HCT116 (cell line): ENCODE measurements at regions not wholly inside any gene's neighbourhood (a gene's known extent, or its start where the extent isn't known, plus 50 kb on each side); places are given as distances from the start of the nearest gene placed in this dataset.

Experiments
- CEBPB ChIP-seq: IDR thresholded peaks from 2 replicates; pipeline ENCODE4 v1.6.1; 2012; ENCODE audit warnings: low read depth
- EGR1 ChIP-seq: IDR thresholded peaks from 2 replicates; pipeline ENCODE4 v1.6.1; 2012; ENCODE audit warnings: low read depth
- EZH2 ChIP-seq: fragments of 200-600 bp; sonication (generic); IDR thresholded peaks from 2 replicates; pipeline ENCODE4 v1.6.1; 2017; ENCODE audit warnings: antibody characterized with exemption, mixed run types
- EZH2phosphoT487 ChIP-seq: fragments of 200-600 bp; IDR thresholded peaks from 2 replicates; pipeline ENCODE4 v1.6.1; 2018; ENCODE audit warnings: antibody characterized with exemption, borderline replicate concordance
- MAX ChIP-seq: IDR thresholded peaks from 2 replicates; pipeline ENCODE4 v1.6.1; 2012
- POLR2AphosphoS5 ChIP-seq: IDR thresholded peaks from 2 replicates; pipeline ENCODE4 v1.6.1; 2011; ENCODE audit warnings: mild to moderate bottlenecking, low read depth, low read length, moderate library complexity
- SP1 ChIP-seq: IDR thresholded peaks from 2 replicates; pipeline ENCODE4 v1.6.1; 2012; ENCODE audit warnings: low read depth
- TF ChIP-seq, protein P1 (sequence below), 3 experiments: fragments of 200-600 bp in 1 of 3; sonication (generic) in 1 of 3; IDR thresholded peaks in 2 of 3; conservative IDR thresholded peaks in 1 of 3; 2 replicates each; pipeline ENCODE4 v1.5.1; 2012 to 2017; ENCODE audit warnings: low read depth in 2 of 3, low read length in 2 of 3, antibody characterized with exemption in 1 of 3, borderline replicate concordance in 1 of 3, control low read depth in 1 of 3, mild to moderate bottlenecking in 1 of 3, mixed read lengths in 1 of 3, mixed run types in 1 of 3, moderate library complexity in 1 of 3; ENCODE audit not compliant: insufficient read depth in 1 of 3
- TF ChIP-seq, protein P2 (sequence below): IDR thresholded peaks from 2 replicates; pipeline ENCODE4 v1.6.1; 2012; ENCODE audit warnings: low read depth
- TF ChIP-seq, protein P3 (sequence below): IDR thresholded peaks from 2 replicates; pipeline ENCODE4 v1.6.1; 2011; ENCODE audit warnings: mild to moderate bottlenecking, low read length, moderate library complexity; ENCODE audit not compliant: insufficient replicate concordance; ENCODE audit errors: extremely low read depth

DNA sequence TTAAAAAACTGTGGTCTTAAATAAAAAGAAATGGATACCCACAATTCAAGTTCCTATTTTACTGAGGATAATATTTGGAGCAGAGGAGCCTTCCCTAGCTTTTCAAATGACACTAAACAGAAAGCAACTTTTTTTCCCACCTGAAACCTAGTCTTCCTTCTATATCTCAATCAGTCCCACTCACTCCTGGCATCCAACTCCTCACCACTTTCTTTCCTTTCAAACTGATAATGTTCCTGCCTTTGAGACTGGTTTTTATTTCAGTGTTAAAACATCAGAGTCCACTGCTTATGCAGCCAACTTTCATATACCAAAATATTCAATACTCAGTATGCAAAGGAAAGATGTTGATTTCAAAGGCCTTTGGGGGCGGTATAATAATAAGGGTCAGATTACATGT, 225.6 kb downstream of the GXYLT1 start:
- TF ChIP-seq MAX = no peak
- TF ChIP-seq, protein P1, sequence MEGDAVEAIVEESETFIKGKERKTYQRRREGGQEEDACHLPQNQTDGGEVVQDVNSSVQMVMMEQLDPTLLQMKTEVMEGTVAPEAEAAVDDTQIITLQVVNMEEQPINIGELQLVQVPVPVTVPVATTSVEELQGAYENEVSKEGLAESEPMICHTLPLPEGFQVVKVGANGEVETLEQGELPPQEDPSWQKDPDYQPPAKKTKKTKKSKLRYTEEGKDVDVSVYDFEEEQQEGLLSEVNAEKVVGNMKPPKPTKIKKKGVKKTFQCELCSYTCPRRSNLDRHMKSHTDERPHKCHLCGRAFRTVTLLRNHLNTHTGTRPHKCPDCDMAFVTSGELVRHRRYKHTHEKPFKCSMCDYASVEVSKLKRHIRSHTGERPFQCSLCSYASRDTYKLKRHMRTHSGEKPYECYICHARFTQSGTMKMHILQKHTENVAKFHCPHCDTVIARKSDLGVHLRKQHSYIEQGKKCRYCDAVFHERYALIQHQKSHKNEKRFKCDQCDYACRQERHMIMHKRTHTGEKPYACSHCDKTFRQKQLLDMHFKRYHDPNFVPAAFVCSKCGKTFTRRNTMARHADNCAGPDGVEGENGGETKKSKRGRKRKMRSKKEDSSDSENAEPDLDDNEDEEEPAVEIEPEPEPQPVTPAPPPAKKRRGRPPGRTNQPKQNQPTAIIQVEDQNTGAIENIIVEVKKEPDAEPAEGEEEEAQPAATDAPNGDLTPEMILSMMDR (IDR thresholded peaks at IDR 0.05 in 2 of 3, conservative IDR thresholded peaks at IDR 0.05 in 1 of 3; ENCODE audit: borderline replicate concordance in 1 of 3, insufficient read depth in 1 of 3, low read depth in 2 of 3, low read length in 2 of 3) = no peak
- TF ChIP-seq POLR2AphosphoS5 = no peak
- no peak for TF ChIP-seq EZH2phosphoT487
- TF ChIP-seq SP1 = no peak
- no peak for TF ChIP-seq EGR1
- no peak for TF ChIP-seq CEBPB
- TF ChIP-seq, protein P2, sequence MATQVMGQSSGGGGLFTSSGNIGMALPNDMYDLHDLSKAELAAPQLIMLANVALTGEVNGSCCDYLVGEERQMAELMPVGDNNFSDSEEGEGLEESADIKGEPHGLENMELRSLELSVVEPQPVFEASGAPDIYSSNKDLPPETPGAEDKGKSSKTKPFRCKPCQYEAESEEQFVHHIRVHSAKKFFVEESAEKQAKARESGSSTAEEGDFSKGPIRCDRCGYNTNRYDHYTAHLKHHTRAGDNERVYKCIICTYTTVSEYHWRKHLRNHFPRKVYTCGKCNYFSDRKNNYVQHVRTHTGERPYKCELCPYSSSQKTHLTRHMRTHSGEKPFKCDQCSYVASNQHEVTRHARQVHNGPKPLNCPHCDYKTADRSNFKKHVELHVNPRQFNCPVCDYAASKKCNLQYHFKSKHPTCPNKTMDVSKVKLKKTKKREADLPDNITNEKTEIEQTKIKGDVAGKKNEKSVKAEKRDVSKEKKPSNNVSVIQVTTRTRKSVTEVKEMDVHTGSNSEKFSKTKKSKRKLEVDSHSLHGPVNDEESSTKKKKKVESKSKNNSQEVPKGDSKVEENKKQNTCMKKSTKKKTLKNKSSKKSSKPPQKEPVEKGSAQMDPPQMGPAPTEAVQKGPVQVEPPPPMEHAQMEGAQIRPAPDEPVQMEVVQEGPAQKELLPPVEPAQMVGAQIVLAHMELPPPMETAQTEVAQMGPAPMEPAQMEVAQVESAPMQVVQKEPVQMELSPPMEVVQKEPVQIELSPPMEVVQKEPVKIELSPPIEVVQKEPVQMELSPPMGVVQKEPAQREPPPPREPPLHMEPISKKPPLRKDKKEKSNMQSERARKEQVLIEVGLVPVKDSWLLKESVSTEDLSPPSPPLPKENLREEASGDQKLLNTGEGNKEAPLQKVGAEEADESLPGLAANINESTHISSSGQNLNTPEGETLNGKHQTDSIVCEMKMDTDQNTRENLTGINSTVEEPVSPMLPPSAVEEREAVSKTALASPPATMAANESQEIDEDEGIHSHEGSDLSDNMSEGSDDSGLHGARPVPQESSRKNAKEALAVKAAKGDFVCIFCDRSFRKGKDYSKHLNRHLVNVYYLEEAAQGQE = no peak
- TF ChIP-seq, protein P3, sequence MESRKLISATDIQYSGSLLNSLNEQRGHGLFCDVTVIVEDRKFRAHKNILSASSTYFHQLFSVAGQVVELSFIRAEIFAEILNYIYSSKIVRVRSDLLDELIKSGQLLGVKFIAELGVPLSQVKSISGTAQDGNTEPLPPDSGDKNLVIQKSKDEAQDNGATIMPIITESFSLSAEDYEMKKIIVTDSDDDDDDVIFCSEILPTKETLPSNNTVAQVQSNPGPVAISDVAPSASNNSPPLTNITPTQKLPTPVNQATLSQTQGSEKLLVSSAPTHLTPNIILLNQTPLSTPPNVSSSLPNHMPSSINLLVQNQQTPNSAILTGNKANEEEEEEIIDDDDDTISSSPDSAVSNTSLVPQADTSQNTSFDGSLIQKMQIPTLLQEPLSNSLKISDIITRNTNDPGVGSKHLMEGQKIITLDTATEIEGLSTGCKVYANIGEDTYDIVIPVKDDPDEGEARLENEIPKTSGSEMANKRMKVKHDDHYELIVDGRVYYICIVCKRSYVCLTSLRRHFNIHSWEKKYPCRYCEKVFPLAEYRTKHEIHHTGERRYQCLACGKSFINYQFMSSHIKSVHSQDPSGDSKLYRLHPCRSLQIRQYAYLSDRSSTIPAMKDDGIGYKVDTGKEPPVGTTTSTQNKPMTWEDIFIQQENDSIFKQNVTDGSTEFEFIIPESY = no peak
- TF ChIP-seq EZH2 = no peak
